Upper lobe of left lung (tissue), 6 donors: ENCODE measurements at regions not wholly inside any gene's neighbourhood (a gene's known extent, or its start where the extent isn't known, plus 50 kb on each side); places are given as distances from the start of the nearest gene placed in this dataset.

ENCODE experiments used
- ATAC-seq, 2 donors: fragments of 200-7000 bp; cut with Tn5 transposase; one replicate each; pipeline ENCODE4 v1.9.1; 2022; ENCODE audit warnings: mild to moderate bottlenecking in 2 of 2, moderate library complexity in 2 of 2; ENCODE audit not compliant: low FRiP score in 2 of 2
- DNase-seq, 2 donors: peaks; one replicate each; pipeline ENCODE4 v3.0.0-alpha.2; 2019 to 2020
- H3K27ac ChIP-seq, 4 donors: fragments of 200-600 bp; sonication (generic); one replicate each; pipeline ENCODE4 v1.5.1; 2016 to 2019
- H3K27me3 ChIP-seq, 4 donors: fragments of 200-600 bp; sonication (generic); one replicate each; pipeline ENCODE4 v1.5.1; 2017 to 2019
- H3K36me3 ChIP-seq, 4 donors: fragments of 200-600 bp; sonication (generic); one replicate each; pipeline ENCODE4 v1.5.1; 2016 to 2019
- H3K4me1 ChIP-seq, 4 donors: fragments of 200-600 bp; sonication (generic); one replicate each; pipeline ENCODE4 v1.5.1; 2018 to 2019
- H3K4me3 ChIP-seq, 4 donors: fragments of 200-600 bp; sonication (generic); one replicate each; pipeline ENCODE4 v1.5.1; 2017 to 2019; ENCODE audit warnings: mild to moderate bottlenecking in 2 of 4, moderate library complexity in 1 of 4
- H3K9me3 ChIP-seq, 4 donors: fragments of 200-600 bp; sonication (generic); one replicate each; pipeline ENCODE4 v1.5.1; 2018 to 2019
- CTCF ChIP-seq, 6 experiments: fragments of 450-650 bp in 4 of 6; fragments of 200-600 bp in 2 of 6; sonication (generic) in 2 of 6; IDR thresholded peaks; one replicate each; pipeline ENCODE4 v1.5.1; 2016 to 2019; ENCODE audit warnings: antibody characterized with exemption in 6 of 6
- EP300 ChIP-seq, 4 donors: sonication (generic); formaldehyde crosslinking; IDR thresholded peaks; one replicate each; pipeline ENCODE4 v1.5.1; 2017; ENCODE audit warnings: antibody characterized with exemption in 4 of 4, control low read depth in 2 of 4
- POLR2A ChIP-seq, 4 donors: fragments of 450-650 bp; IDR thresholded peaks; one replicate each; pipeline ENCODE4 v1.5.1; 2016 to 2017; ENCODE audit warnings: antibody characterized with exemption in 4 of 4, mild to moderate bottlenecking in 2 of 4
- POLR2AphosphoS5 ChIP-seq, 2 donors: sonication (generic); formaldehyde crosslinking; IDR thresholded peaks; one replicate each; pipeline ENCODE4 v1.5.1; 2017; ENCODE audit warnings: antibody characterized with exemption in 2 of 2
- WGBS, 2 donors: methylation state at CpG; one replicate each; pipeline ENCODE4 v1.1.5; 2017 to 2018; 5-methylcytosine and 5-hydroxymethylcytosine counted together
- donor health status: DM: no; HTN: no; CAD: no; lungs with moderate emphysema.
- donor health status: DM: no; HTN: yes; CAD: no; lungs with severe emphysema.

GRCh38 chr9:100700689-100701318 lies 122.9 kb downstream of the CAVIN4 start:
- DNase-seq = no peak
- Histone ChIP-seq H3K27me3 (no peaks in the 10 kb centered on the region), H3K27ac (no peak overlapping the region), H3K4me3 (no peak overlapping the region), H3K4me1 (no peaks in the 10 kb centered on the region), H3K9me3 (no peaks in the 10 kb centered on the region), H3K36me3 (no peaks in the 10 kb centered on the region)
- 24 to 26% methylated on average over 5 of the region's 5 CpGs for WGBS, 2 donors
- peak; percentile 17 to 55 for ATAC-seq
- TF ChIP-seq CTCF (IDR thresholded peaks at IDR 0.05) (peak in 5 of 6 experiments; percentile 9 to 30 (median 18)), EP300 (IDR thresholded peaks at IDR 0.05) (no peak)

GRCh38 chr9:100714372-100715099 lies 136.7 kb downstream of the CAVIN4 start:
- no peaks in the 10 kb centered on the region for H3K36me3 ChIP-seq
- WGBS, 2 donors = 69 to 76% methylated on average over 11 of the region's 11 CpGs
- no peak overlapping the region for H3K4me3 ChIP-seq
- H3K9me3 ChIP-seq = peaks cover 0 to 5% (median 0%) of the 10 kb centered on the region in 4 donors
- no peaks in the 10 kb centered on the region for H3K27me3 ChIP-seq
- H3K27ac ChIP-seq = no peak overlapping the region
- no peaks in the 10 kb centered on the region for H3K4me1 ChIP-seq
- TF ChIP-seq CTCF (IDR thresholded peaks at IDR 0.05) (peak; percentile 36 to 64 (median 56)), EP300 (IDR thresholded peaks at IDR 0.05) (no peak)
- DNase-seq = peak in 1 of 2 donors; percentile 43
- peak in 1 of 2 donors; percentile 86 for ATAC-seq

- H3K27ac ChIP-seq = no peak overlapping the region
- no peaks in the 10 kb centered on the region for H3K27me3 ChIP-seq
- H3K36me3 ChIP-seq = no peaks in the 10 kb centered on the region
- no peaks in the 10 kb centered on the region for H3K4me1 ChIP-seq
- 75 to 81% methylated on average over 6 of the region's 6 CpGs for WGBS, 2 donors
- H3K9me3 ChIP-seq = peaks cover 0 to 5% (median 0%) of the 10 kb centered on the region in 4 donors
- H3K4me3 ChIP-seq = no peak overlapping the region
- no peak for ATAC-seq
- TF ChIP-seq POLR2AphosphoS5 (IDR thresholded peaks at IDR 0.05) = no peak
- DNase-seq = no peak
Measured at GRCh38 chr9:100715100-100715380, 137.2 kb downstream of the CAVIN4 start.

- Histone ChIP-seq H3K27ac (no peak overlapping the region), H3K4me3 (no peak overlapping the region), H3K27me3 (no peaks in the 10 kb centered on the region), H3K9me3 (no peaks in the 10 kb centered on the region), H3K36me3 (no peaks in the 10 kb centered on the region), H3K4me1 (no peaks in the 10 kb centered on the region)
- ATAC-seq (no peak), DNase-seq (no peak)
- WGBS, 2 donors = 82 to 88% methylated on average over 5 of the region's 5 CpGs
- TF ChIP-seq EP300 (IDR thresholded peaks at IDR 0.05) = no peak
- no peak for TF ChIP-seq POLR2A (IDR thresholded peaks at IDR 0.05)
- no peak for TF ChIP-seq CTCF (IDR thresholded peaks at IDR 0.05)
- TF ChIP-seq POLR2AphosphoS5 (IDR thresholded peaks at IDR 0.05) = no peak
Measured at GRCh38 chr9:100718717-100719116, 140.8 kb downstream of the CAVIN4 start.

GRCh38 chr9:100720922-100721321 lies 143.0 kb downstream of the CAVIN4 start:
- Histone ChIP-seq H3K4me1 (no peaks in the 10 kb centered on the region), H3K27me3 (no peaks in the 10 kb centered on the region), H3K9me3 (no peaks in the 10 kb centered on the region), H3K36me3 (no peaks in the 10 kb centered on the region), H3K4me3 (no peak overlapping the region), H3K27ac (no peak overlapping the region)
- 13 to 21% methylated on average over 1 of the region's 1 CpG for WGBS, 2 donors
- TF ChIP-seq POLR2AphosphoS5 (IDR thresholded peaks at IDR 0.05) = no peak
- TF ChIP-seq CTCF (IDR thresholded peaks at IDR 0.05) = no peak
- TF ChIP-seq POLR2A (IDR thresholded peaks at IDR 0.05) = no peak
- no peak for TF ChIP-seq EP300 (IDR thresholded peaks at IDR 0.05)
- no peak for DNase-seq
- no peak for ATAC-seq
